ENCODE measurements at regions not wholly inside any gene's neighbourhood (a gene's known extent, or its start where the extent isn't known, plus 50 kb on each side); places are given as distances from the start of the nearest gene placed in this dataset.

GRCh38 chr13:39209731-39210531, 171.7 kb downstream of the NHLRC3 start:
- Histone ChIP-seq H3K9ac (ENCODE audit: low read length) (no peak overlapping the region), H4K20me1 (ENCODE audit: low read depth, low read length) (no peaks in the 10 kb centered on the region), H3K4me2 (ENCODE audit: low read depth, low read length, poor library complexity, severe bottlenecking) (no peak overlapping the region)

GRCh38 chr13:39210961-39211534, 172.8 kb downstream of the NHLRC3 start:
- Histone ChIP-seq H4K20me1 (ENCODE audit: low read depth, low read length) (no peaks in the 10 kb centered on the region), H3K4me2 (ENCODE audit: low read depth, low read length, poor library complexity, severe bottlenecking) (no peak overlapping the region), H3K27me3 (ENCODE audit: low read length) (no peaks in the 10 kb centered on the region), H2AFZ (ENCODE audit: low read depth, low read length, severe bottlenecking) (no peak overlapping the region), H3K79me2 (ENCODE audit: insufficient read depth, low read length) (no peaks in the 10 kb centered on the region), H3K9me3 (ENCODE audit: insufficient read depth, low read length) (no peaks in the 10 kb centered on the region), H3K9ac (ENCODE audit: low read length) (no peak overlapping the region), H3K9me2 (replicated peaks; ENCODE audit: insufficient read depth, low read length) (no peaks in the 10 kb centered on the region), H3K36me3 (ENCODE audit: low read length) (no peaks in the 10 kb centered on the region), H3K4me3 (ENCODE audit: insufficient read depth, low read length, poor library complexity, severe bottlenecking) (no peak overlapping the region), H3K27ac (ENCODE audit: low read depth, low read length) (no peak overlapping the region), H3F3A (ENCODE audit: insufficient read depth) (no peaks in the 10 kb centered on the region)
- no peak for TF ChIP-seq CTCF (IDR thresholded peaks at IDR 0.05; ENCODE audit: insufficient read depth, low read length, poor library complexity, severe bottlenecking)
- TF ChIP-seq EZH2phosphoT487 (conservative IDR thresholded peaks at IDR 0.05; ENCODE audit: low read length): no peak

More at GRCh38 chr13:39209731-39210531, 171.7 kb downstream of the NHLRC3 start:
- no peaks in the 10 kb centered on the region for H3F3A ChIP-seq (ENCODE audit: insufficient read depth)
- no peak overlapping the region for H3K27ac ChIP-seq (ENCODE audit: low read depth, low read length)
- no peaks in the 10 kb centered on the region for H3K36me3 ChIP-seq (ENCODE audit: low read length)
- H3K9me3 ChIP-seq (ENCODE audit: insufficient read depth, low read length): no peaks in the 10 kb centered on the region
- TF ChIP-seq EZH2phosphoT487 (conservative IDR thresholded peaks at IDR 0.05; ENCODE audit: low read length) (no peak), CTCF (IDR thresholded peaks at IDR 0.05; ENCODE audit: insufficient read depth, low read length, poor library complexity, severe bottlenecking) (no peak)
- H3K27me3 ChIP-seq (ENCODE audit: low read length): no peaks in the 10 kb centered on the region
- no peaks in the 10 kb centered on the region for H3K9me2 ChIP-seq (replicated peaks; ENCODE audit: insufficient read depth, low read length)
- no peak overlapping the region for H3K4me3 ChIP-seq (ENCODE audit: insufficient read depth, low read length, poor library complexity, severe bottlenecking)
- no peaks in the 10 kb centered on the region for H3K79me2 ChIP-seq (ENCODE audit: insufficient read depth, low read length)
- H2AFZ ChIP-seq (ENCODE audit: low read depth, low read length, severe bottlenecking): no peak overlapping the region

GRCh38 chr13:39215971-39216370, 177.7 kb downstream of the NHLRC3 start:
- H3K9me3 ChIP-seq (ENCODE audit: insufficient read depth, low read length): no peaks in the 10 kb centered on the region
- no peak for TF ChIP-seq CTCF (IDR thresholded peaks at IDR 0.05; ENCODE audit: insufficient read depth, low read length, poor library complexity, severe bottlenecking)
- no peak for TF ChIP-seq EZH2phosphoT487 (conservative IDR thresholded peaks at IDR 0.05; ENCODE audit: low read length)

More at GRCh38 chr13:39215971-39216370, 177.7 kb downstream of the NHLRC3 start:
- H2AFZ ChIP-seq (ENCODE audit: low read depth, low read length, severe bottlenecking): no peak overlapping the region
- no peak overlapping the region for H3K27ac ChIP-seq (ENCODE audit: low read depth, low read length)
- H4K20me1 ChIP-seq (ENCODE audit: low read depth, low read length): no peaks in the 10 kb centered on the region
- no peaks in the 10 kb centered on the region for H3K36me3 ChIP-seq (ENCODE audit: low read length)
- H3K4me2 ChIP-seq (ENCODE audit: low read depth, low read length, poor library complexity, severe bottlenecking): no peak overlapping the region
- no peaks in the 10 kb centered on the region for H3K79me2 ChIP-seq (ENCODE audit: insufficient read depth, low read length)
- H3K9me2 ChIP-seq (replicated peaks; ENCODE audit: insufficient read depth, low read length): no peaks in the 10 kb centered on the region
- no peaks in the 10 kb centered on the region for H3K27me3 ChIP-seq (ENCODE audit: low read length)
- H3K4me3 ChIP-seq (ENCODE audit: insufficient read depth, low read length, poor library complexity, severe bottlenecking): no peak overlapping the region
- no peak overlapping the region for H3K9ac ChIP-seq (ENCODE audit: low read length)
- H3F3A ChIP-seq (ENCODE audit: insufficient read depth): no peaks in the 10 kb centered on the region

All from SU-DHL-6 (cell line).